Hepatocyte (in vitro differentiated cells): ENCODE measurements at regions not wholly inside any gene's neighbourhood (a gene's known extent, or its start where the extent isn't known, plus 50 kb on each side); places are given as distances from the start of the nearest gene placed in this dataset.

Experiments
- DNase-seq: peaks from one replicate; pipeline ENCODE4 v3.0.0-alpha.2; 2016; ENCODE audit warnings: low spot score
- H2AFZ ChIP-seq: fragments of 200-600 bp; sonication (generic); 2 replicates; pipeline ENCODE4 v1.6.0; 2016; ENCODE audit warnings: antibody characterized with exemption, mild to moderate bottlenecking
- H3K27ac ChIP-seq: fragments of 200-600 bp; sonication (generic); 2 replicates; pipeline ENCODE4 v1.5.1; 2016; ENCODE audit warnings: mild to moderate bottlenecking
- H3K27me3 ChIP-seq: fragments of 200-600 bp; sonication (generic); 2 replicates; pipeline ENCODE4 v1.6.1; 2016
- H3K36me3 ChIP-seq: fragments of 200-600 bp; sonication (generic); replicated peaks from 2 replicates; pipeline ENCODE4 v1.5.1; 2016; ENCODE audit warnings: low read depth; ENCODE audit not compliant: insufficient read depth
- H3K4me1 ChIP-seq: fragments of 200-600 bp; sonication (generic); 2 replicates; pipeline ENCODE4 v1.5.1; 2016; ENCODE audit warnings: mild to moderate bottlenecking, moderate library complexity; ENCODE audit not compliant: insufficient read depth
- H3K4me2 ChIP-seq: fragments of 200-600 bp; sonication (generic); 2 replicates; pipeline ENCODE4 v1.6.0; 2016
- H3K4me3 ChIP-seq: fragments of 200-600 bp; sonication (generic); 2 replicates; pipeline ENCODE4 v1.5.1; 2016; ENCODE audit warnings: mild to moderate bottlenecking
- H3K79me2 ChIP-seq: fragments of 200-600 bp; sonication (generic); 2 replicates; pipeline ENCODE4 v1.6.0; 2017; ENCODE audit warnings: mild to moderate bottlenecking
- H3K9me2 ChIP-seq: fragments of 200-600 bp; sonication (generic); replicated peaks from 2 replicates; pipeline ENCODE4 v1.6.0; 2017; ENCODE audit warnings: mild to moderate bottlenecking; ENCODE audit not compliant: insufficient read depth
- H3K9me3 ChIP-seq: fragments of 200-600 bp; sonication (generic); 2 replicates; pipeline ENCODE4 v1.5.1; 2016; ENCODE audit warnings: low read depth, mild to moderate bottlenecking
- H4K20me1 ChIP-seq: fragments of 200-600 bp; sonication (generic); 2 replicates; pipeline ENCODE4 v1.6.0; 2016; ENCODE audit warnings: mild to moderate bottlenecking; ENCODE audit not compliant: insufficient read depth, poor library complexity, severe bottlenecking
- CTCF ChIP-seq: fragments of 200-600 bp; sonication (generic); IDR thresholded peaks from 2 replicates; pipeline ENCODE4 v1.5.1; 2016; ENCODE audit warnings: antibody characterized with exemption, mild to moderate bottlenecking; ENCODE audit not compliant: poor library complexity
- EZH2 ChIP-seq: fragments of 200-600 bp; sonication (generic); IDR thresholded peaks from 2 replicates; pipeline ENCODE4 v1.6.1; 2016; ENCODE audit warnings: antibody characterized with exemption, mild to moderate bottlenecking, borderline replicate concordance
- EZH2phosphoT487 ChIP-seq: fragments of 200-600 bp; sonication (generic); IDR thresholded peaks from one replicate; pipeline ENCODE4 v1.6.1; 2018; ENCODE audit warnings: antibody characterized with exemption, mild to moderate bottlenecking, low read depth, moderate library complexity; ENCODE audit not compliant: unreplicated experiment, severe bottlenecking
- WGBS: methylation state at CpG from one replicate; pipeline ENCODE4 v1.1.6; 2016; ENCODE audit warnings: low lambda C conversion rate; ENCODE audit errors: missing lambda C conversion rate; 5-methylcytosine and 5-hydroxymethylcytosine counted together

- Histone ChIP-seq H3K9me3 (no peaks in the 10 kb centered on the region), H3K27me3 (no peaks in the 10 kb centered on the region), H2AFZ (no peak overlapping the region), H3K36me3 (no peaks in the 10 kb centered on the region), H3K4me3 (no peak overlapping the region), H3K9me2 (no peaks in the 10 kb centered on the region), H3K4me2 (peak overlapping the region; percentile 58), H3K79me2 (peaks cover 15% of the 10 kb centered on the region), H3K4me1 (peaks cover 9% of the 10 kb centered on the region), H4K20me1 (no peaks in the 10 kb centered on the region), H3K27ac (peak overlapping the region; percentile 53)
- WGBS: 36% methylated on average over 8 of the region's 8 CpGs
- DNase-seq: no peak
- TF ChIP-seq CTCF (no peak), EZH2phosphoT487 (no peak), EZH2 (no peak)
These were observed 57.9 kb upstream of the PHACTR2 start for GRCh38 chr6:143619824-143620401.

GRCh38 chr6:143616741-143617140 lies 61.0 kb upstream of the PHACTR2 start:
- no peak overlapping the region for H2AFZ ChIP-seq
- no peaks in the 10 kb centered on the region for H3K36me3 ChIP-seq
- no peak overlapping the region for H3K4me3 ChIP-seq
- H3K27me3 ChIP-seq: no peaks in the 10 kb centered on the region
- no peak overlapping the region for H3K4me2 ChIP-seq
- H3K9me2 ChIP-seq: no peaks in the 10 kb centered on the region
- TF ChIP-seq EZH2 (no peak), EZH2phosphoT487 (no peak), CTCF (no peak)
- H4K20me1 ChIP-seq: no peaks in the 10 kb centered on the region
- DNase-seq: no peak
- no peak overlapping the region for H3K27ac ChIP-seq
- 78% methylated on average over 7 of the region's 7 CpGs for WGBS
- peaks cover 5% of the 10 kb centered on the region for H3K79me2 ChIP-seq
- H3K4me1 ChIP-seq: peaks cover 9% of the 10 kb centered on the region
- H3K9me3 ChIP-seq: no peaks in the 10 kb centered on the region

GRCh38 chr6:143615785-143616184 lies 62.0 kb upstream of the PHACTR2 start:
- TF ChIP-seq CTCF (no peak), EZH2 (no peak), EZH2phosphoT487 (no peak)
- Histone ChIP-seq H3K36me3 (no peaks in the 10 kb centered on the region), H3K27me3 (no peaks in the 10 kb centered on the region), H3K27ac (no peak overlapping the region), H4K20me1 (no peaks in the 10 kb centered on the region), H3K79me2 (no peaks in the 10 kb centered on the region), H3K4me1 (peaks cover 9% of the 10 kb centered on the region), H3K4me2 (no peak overlapping the region), H3K9me3 (no peaks in the 10 kb centered on the region), H3K4me3 (no peak overlapping the region), H2AFZ (no peak overlapping the region), H3K9me2 (no peaks in the 10 kb centered on the region)
- WGBS: 88% methylated on average over 1 of the region's 1 CpG
- no peak for DNase-seq

GRCh38 chr6:143614235-143614634 lies 63.5 kb upstream of the PHACTR2 start:
- Histone ChIP-seq H3K79me2 (no peaks in the 10 kb centered on the region), H3K36me3 (no peaks in the 10 kb centered on the region), H2AFZ (no peak overlapping the region), H3K4me3 (no peak overlapping the region), H4K20me1 (no peaks in the 10 kb centered on the region), H3K27ac (no peak overlapping the region), H3K4me1 (peaks cover 1% of the 10 kb centered on the region), H3K9me3 (no peaks in the 10 kb centered on the region), H3K4me2 (no peak overlapping the region), H3K27me3 (no peaks in the 10 kb centered on the region), H3K9me2 (no peaks in the 10 kb centered on the region)
- 92% methylated on average over 1 of the region's 1 CpG for WGBS
- TF ChIP-seq EZH2phosphoT487 (no peak), CTCF (no peak), EZH2 (no peak)
- DNase-seq: no peak
